Trophoblast cell (in vitro differentiated cells and primary cell): ENCODE measurements at regions not wholly inside any gene's neighbourhood (a gene's known extent, or its start where the extent isn't known, plus 50 kb on each side); places are given as distances from the start of the nearest gene placed in this dataset.

ENCODE experiments used
- DNase-seq, 2 donors: peaks; one replicate each; pipeline ENCODE4 v3.0.0-alpha.2; 2016
- H2AFZ ChIP-seq: 2 replicates; pipeline ENCODE4 v1.6.1; 2013; ENCODE audit warnings: low read length, moderate library complexity, mild to moderate bottlenecking; ENCODE audit not compliant: insufficient read depth, poor library complexity
- H2AK5ac ChIP-seq: 2 replicates; pipeline ENCODE4 v1.6.1; 2013; ENCODE audit warnings: mild to moderate bottlenecking, low read length
- H2BK120ac ChIP-seq: 2 replicates; pipeline ENCODE4 v1.6.1; 2013; ENCODE audit warnings: low read length, mild to moderate bottlenecking, moderate library complexity; ENCODE audit not compliant: insufficient read depth, poor library complexity
- H2BK12ac ChIP-seq: 2 replicates; pipeline ENCODE4 v1.6.1; 2013; ENCODE audit warnings: mild to moderate bottlenecking, low read length, moderate library complexity
- H2BK5ac ChIP-seq: 2 replicates; pipeline ENCODE4 v1.6.1; 2013; ENCODE audit warnings: low read length, low read depth, moderate library complexity, mild to moderate bottlenecking; ENCODE audit not compliant: poor library complexity
- H3K14ac ChIP-seq: 2 replicates; pipeline ENCODE4 v1.6.1; 2013; ENCODE audit warnings: mild to moderate bottlenecking, low read length
- H3K18ac ChIP-seq: 2 replicates; pipeline ENCODE4 v1.6.1; 2013; ENCODE audit warnings: mild to moderate bottlenecking, low read length
- H3K23ac ChIP-seq: 2 replicates; pipeline ENCODE4 v1.6.1; 2013; ENCODE audit warnings: low read length
- H3K27ac ChIP-seq: 2 replicates; pipeline ENCODE4 v1.5.1; 2013; ENCODE audit warnings: low read depth, mild to moderate bottlenecking, inconsistent platforms, low read length, moderate library complexity
- H3K27me3 ChIP-seq: 2 replicates; pipeline ENCODE4 v1.6.1; 2013; ENCODE audit warnings: inconsistent platforms, mild to moderate bottlenecking, low read length, moderate library complexity; ENCODE audit not compliant: insufficient read depth
- H3K36me3 ChIP-seq, 2 experiments: 1 replicate in 1 of 2; 2 replicates in 1 of 2; pipeline ENCODE4 v1.6.1; 2013; ENCODE audit warnings: low read length in 2 of 2, mild to moderate bottlenecking in 2 of 2, moderate library complexity in 1 of 2; ENCODE audit not compliant: insufficient read depth in 2 of 2, control insufficient read depth in 1 of 2
- H3K4ac ChIP-seq: 2 replicates; pipeline ENCODE4 v1.6.1; 2013; ENCODE audit warnings: low read depth, mild to moderate bottlenecking, low read length, moderate library complexity
- H3K4me1 ChIP-seq, 2 experiments: 1 replicate in 1 of 2; 2 replicates in 1 of 2; pipeline ENCODE4 v1.6.1; 2013; ENCODE audit warnings: low read length in 2 of 2, mild to moderate bottlenecking in 2 of 2, moderate library complexity in 1 of 2; ENCODE audit not compliant: insufficient read depth in 2 of 2, control insufficient read depth in 1 of 2
- H3K4me2 ChIP-seq: 2 replicates; pipeline ENCODE4 v1.6.1; 2013; ENCODE audit warnings: inconsistent platforms, mild to moderate bottlenecking, low read length, moderate library complexity
- H3K4me3 ChIP-seq: 2 replicates; pipeline ENCODE4 v1.5.1; 2013; ENCODE audit warnings: mild to moderate bottlenecking, low read depth, low read length, inconsistent platforms
- H3K79me1 ChIP-seq: one replicate; pipeline ENCODE4 v1.6.1; 2013; ENCODE audit warnings: low read length
- H3K79me2 ChIP-seq: 2 replicates; pipeline ENCODE4 v1.6.1; 2013; ENCODE audit warnings: low read length, mild to moderate bottlenecking; ENCODE audit not compliant: control insufficient read depth, insufficient read depth, poor library complexity
- H3K9ac ChIP-seq: 2 replicates; pipeline ENCODE4 v1.6.1; 2013; ENCODE audit warnings: mild to moderate bottlenecking, low read length
- H3K9me3 ChIP-seq: 2 replicates; pipeline ENCODE4 v1.6.1; 2013; ENCODE audit warnings: low read depth, mild to moderate bottlenecking, control low read depth, inconsistent platforms, low read length; ENCODE audit not compliant: insufficient read depth
- H4K12ac ChIP-seq: 2 replicates; pipeline ENCODE4 v1.6.1; 2013; ENCODE audit warnings: low read depth, mild to moderate bottlenecking, low read length, moderate library complexity
- H4K8ac ChIP-seq: 2 replicates; pipeline ENCODE4 v1.6.1; 2013; ENCODE audit warnings: low read depth, mild to moderate bottlenecking, low read length, moderate library complexity
- H4K91ac ChIP-seq: one replicate; pipeline ENCODE4 v1.6.1; 2013; ENCODE audit warnings: low read depth, mild to moderate bottlenecking, low read length, moderate library complexity
- WGBS: extraction: QIAGEN DNeasy Blood & Tissue Kit; methylation state at CpG from one replicate; pipeline ENCODE4 v1.1.7; 2013; ENCODE audit warnings: missing lambda C conversion rate; ENCODE audit not compliant: insufficient read length, insufficient coverage; ENCODE audit errors: extremely low coverage; 5-methylcytosine and 5-hydroxymethylcytosine counted together

DNA sequence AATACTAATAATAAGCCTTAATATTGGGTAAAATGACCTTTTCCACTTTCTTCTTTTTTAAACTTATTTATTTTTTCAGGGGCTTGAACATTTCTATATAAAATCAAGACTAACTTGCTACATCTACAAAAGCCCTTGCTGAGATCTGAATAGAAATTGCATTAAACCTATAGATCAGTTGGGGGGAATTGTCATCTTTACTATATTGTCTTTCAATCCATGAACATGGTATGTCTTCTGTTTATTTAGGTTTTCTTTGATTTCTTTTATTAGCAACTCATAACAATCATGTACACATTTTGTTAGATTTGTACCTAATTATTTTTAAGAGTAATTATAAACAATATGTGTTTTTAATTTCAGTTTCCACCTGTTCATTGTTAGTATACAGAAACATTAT, 96.4 kb upstream of the SLC22A23 start:
- Histone ChIP-seq H3K23ac (no peak overlapping the region), H2AFZ (no peak overlapping the region), H3K18ac (no peak overlapping the region), H3K9ac (no peak overlapping the region), H3K9me3 (no peaks in the 10 kb centered on the region), H4K91ac (no peak overlapping the region), H3K79me1 (no peaks in the 10 kb centered on the region), H2BK120ac (no peak overlapping the region), H2BK12ac (no peak overlapping the region), H3K4me2 (no peak overlapping the region), H3K4ac (no peak overlapping the region), H3K27ac (no peak overlapping the region), H2AK5ac (no peak overlapping the region), H3K36me3 (no peaks in the 10 kb centered on the region), H3K14ac (no peak overlapping the region), H3K27me3 (no peaks in the 10 kb centered on the region), H3K4me1 (no peaks in the 10 kb centered on the region), H2BK5ac (no peak overlapping the region), H3K4me3 (no peak overlapping the region), H4K12ac (no peak overlapping the region), H3K79me2 (no peaks in the 10 kb centered on the region), H4K8ac (no peak overlapping the region)
- no peak for DNase-seq

DNA sequence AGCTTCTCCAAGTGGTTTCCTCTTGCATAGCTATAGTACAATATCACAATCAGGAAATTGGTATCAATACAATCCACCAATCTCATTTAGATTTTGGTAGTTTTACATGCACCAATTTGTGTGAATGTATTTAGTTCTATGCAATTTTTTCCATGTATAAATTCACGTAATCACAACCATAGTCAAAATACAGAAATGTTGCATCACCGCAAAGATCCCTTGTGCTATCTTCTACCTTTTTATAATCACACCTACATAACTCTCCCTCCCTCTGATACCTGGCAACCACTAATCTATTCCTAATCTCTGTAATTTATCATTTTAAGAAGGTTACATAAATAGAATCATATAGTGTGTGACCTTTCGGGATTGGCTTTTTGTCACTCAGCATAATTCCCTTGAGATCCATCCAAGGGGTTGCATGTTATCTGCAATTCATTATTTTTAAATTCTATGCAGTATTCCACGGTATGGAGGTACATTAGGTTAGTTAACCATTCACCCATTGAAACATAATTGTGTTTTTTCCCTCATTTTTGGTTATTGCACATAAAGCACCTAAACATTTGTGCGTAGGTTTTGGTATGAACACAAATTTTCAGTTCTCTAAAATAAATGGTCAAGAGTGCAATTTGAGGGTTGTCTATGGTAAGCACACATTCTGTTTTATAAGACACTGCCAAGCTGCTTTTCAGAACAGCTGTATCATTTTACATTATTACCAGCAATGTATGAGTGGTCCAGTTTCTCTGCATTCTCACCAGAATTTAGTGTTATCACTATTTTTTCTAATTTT, 95.1 kb upstream of the SLC22A23 start:
- no peaks in the 10 kb centered on the region for H3K27me3 ChIP-seq

DNA sequence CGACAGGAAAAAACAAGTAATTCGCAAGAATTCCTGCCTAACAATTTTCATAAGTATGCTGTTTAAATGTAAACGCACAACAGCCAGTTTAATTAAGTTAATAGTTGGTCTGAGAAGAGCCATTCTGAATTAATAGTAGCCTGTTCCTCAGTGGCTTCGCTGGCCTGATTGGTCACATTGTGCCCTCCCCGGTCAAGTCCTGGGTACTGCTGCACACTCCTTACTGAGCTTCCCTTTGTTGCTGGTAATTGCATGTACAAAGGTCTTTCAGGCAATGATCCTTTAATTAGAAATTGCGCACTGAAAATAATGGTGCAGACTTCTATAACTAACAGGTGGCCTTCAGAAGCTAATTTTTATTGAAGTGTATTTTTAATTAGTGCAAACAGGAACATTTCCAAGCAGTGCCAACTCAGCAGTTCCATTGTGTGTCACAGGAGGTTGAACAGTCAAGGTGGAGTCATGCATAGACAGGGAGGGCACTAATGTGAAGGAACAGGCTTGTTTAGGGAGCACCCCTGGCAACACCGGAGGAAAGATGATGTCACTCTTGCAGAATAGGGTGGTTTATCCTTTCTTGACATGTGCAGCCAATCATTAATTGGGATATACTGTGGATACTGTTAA, 92.6 kb upstream of the SLC22A23 start:
- no peak overlapping the region for H2AFZ ChIP-seq
- H3K4me2 ChIP-seq: no peak overlapping the region
- no peak overlapping the region for H4K91ac ChIP-seq
- H4K12ac ChIP-seq: no peak overlapping the region
- no peaks in the 10 kb centered on the region for H3K79me1 ChIP-seq
- H3K4me3 ChIP-seq: no peak overlapping the region
- H3K9me3 ChIP-seq: no peaks in the 10 kb centered on the region
- H2BK120ac ChIP-seq: no peak overlapping the region
- H2AK5ac ChIP-seq: no peak overlapping the region
- H4K8ac ChIP-seq: no peak overlapping the region
- no peaks in the 10 kb centered on the region for H3K36me3 ChIP-seq
- no peaks in the 10 kb centered on the region for H3K27me3 ChIP-seq
- no peak overlapping the region for H3K9ac ChIP-seq
- DNase-seq: no peak
- H3K23ac ChIP-seq: no peak overlapping the region
- no peak overlapping the region for H3K14ac ChIP-seq
- no peak overlapping the region for H3K27ac ChIP-seq
- H2BK12ac ChIP-seq: no peak overlapping the region
- H3K4me1 ChIP-seq: no peaks in the 10 kb centered on the region
- H3K4ac ChIP-seq: no peak overlapping the region
- H3K18ac ChIP-seq: no peak overlapping the region
- no CpG with 5 or more reads among the region's 7 CpGs for WGBS
- no peaks in the 10 kb centered on the region for H3K79me2 ChIP-seq
- H2BK5ac ChIP-seq: no peak overlapping the region

More for the DNA sequence above, 95.1 kb upstream of the SLC22A23 start:
- Histone ChIP-seq H2BK12ac (no peak overlapping the region), H3K9ac (no peak overlapping the region), H2AFZ (no peak overlapping the region), H3K14ac (no peak overlapping the region), H3K79me2 (no peaks in the 10 kb centered on the region), H4K91ac (no peak overlapping the region), H3K79me1 (no peaks in the 10 kb centered on the region), H3K27ac (no peak overlapping the region), H3K18ac (no peak overlapping the region), H2AK5ac (no peak overlapping the region), H3K36me3 (no peaks in the 10 kb centered on the region), H4K12ac (no peak overlapping the region), H3K9me3 (no peaks in the 10 kb centered on the region), H3K23ac (no peak overlapping the region), H2BK120ac (no peak overlapping the region), H2BK5ac (no peak overlapping the region), H3K4me1 (no peaks in the 10 kb centered on the region), H4K8ac (no peak overlapping the region), H3K4me3 (no peak overlapping the region), H3K4me2 (no peak overlapping the region), H3K4ac (no peak overlapping the region)
- DNase-seq: no peak
- no CpG with 5 or more reads among the region's 5 CpGs for WGBS

DNA sequence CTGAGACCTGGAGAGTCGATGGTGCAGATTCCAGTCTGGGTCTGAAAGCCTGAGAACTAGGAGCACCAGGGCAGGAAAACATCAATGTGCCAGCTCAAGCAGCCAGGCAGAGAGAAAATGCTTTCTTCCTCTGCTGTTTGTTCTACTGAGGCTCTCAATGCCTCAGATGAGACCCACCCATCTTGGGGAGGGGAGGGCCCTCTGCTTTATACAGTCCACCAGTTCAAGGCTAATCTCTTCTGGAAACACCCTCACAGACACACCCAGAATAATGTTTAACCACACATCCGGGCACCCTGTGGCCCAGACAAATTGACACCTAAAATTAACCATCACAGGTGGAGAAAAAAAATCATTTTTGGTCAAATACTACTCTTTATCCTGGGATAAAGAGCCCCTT, 89.3 kb upstream of the SLC22A23 start:
- Histone ChIP-seq H2BK120ac (no peak overlapping the region), H3K9me3 (peaks cover 4% of the 10 kb centered on the region), H4K8ac (no peak overlapping the region), H3K36me3 (no peaks in the 10 kb centered on the region), H3K79me1 (no peaks in the 10 kb centered on the region), H3K4ac (no peak overlapping the region), H2AFZ (no peak overlapping the region), H2BK5ac (no peak overlapping the region), H3K27me3 (no peaks in the 10 kb centered on the region), H3K4me1 (no peaks in the 10 kb centered on the region), H3K23ac (no peak overlapping the region), H3K14ac (no peak overlapping the region), H3K18ac (no peak overlapping the region), H3K4me2 (no peak overlapping the region), H3K9ac (no peak overlapping the region), H4K91ac (no peak overlapping the region), H3K79me2 (no peaks in the 10 kb centered on the region), H3K27ac (no peak overlapping the region), H2BK12ac (no peak overlapping the region), H3K4me3 (no peak overlapping the region), H4K12ac (no peak overlapping the region), H2AK5ac (no peak overlapping the region)
- no CpG with 5 or more reads among the region's 2 CpGs for WGBS
- no peak for DNase-seq
